ENCODE measurements at regions not wholly inside any gene's neighbourhood (a gene's known extent, or its start where the extent isn't known, plus 50 kb on each side); places are given as distances from the start of the nearest gene placed in this dataset.
"Not testable (repeated sequence)": the region's sequence is repeated elsewhere in the genome, so short reads cannot be mapped to it uniquely, and the experiment has no call there.

DNA sequence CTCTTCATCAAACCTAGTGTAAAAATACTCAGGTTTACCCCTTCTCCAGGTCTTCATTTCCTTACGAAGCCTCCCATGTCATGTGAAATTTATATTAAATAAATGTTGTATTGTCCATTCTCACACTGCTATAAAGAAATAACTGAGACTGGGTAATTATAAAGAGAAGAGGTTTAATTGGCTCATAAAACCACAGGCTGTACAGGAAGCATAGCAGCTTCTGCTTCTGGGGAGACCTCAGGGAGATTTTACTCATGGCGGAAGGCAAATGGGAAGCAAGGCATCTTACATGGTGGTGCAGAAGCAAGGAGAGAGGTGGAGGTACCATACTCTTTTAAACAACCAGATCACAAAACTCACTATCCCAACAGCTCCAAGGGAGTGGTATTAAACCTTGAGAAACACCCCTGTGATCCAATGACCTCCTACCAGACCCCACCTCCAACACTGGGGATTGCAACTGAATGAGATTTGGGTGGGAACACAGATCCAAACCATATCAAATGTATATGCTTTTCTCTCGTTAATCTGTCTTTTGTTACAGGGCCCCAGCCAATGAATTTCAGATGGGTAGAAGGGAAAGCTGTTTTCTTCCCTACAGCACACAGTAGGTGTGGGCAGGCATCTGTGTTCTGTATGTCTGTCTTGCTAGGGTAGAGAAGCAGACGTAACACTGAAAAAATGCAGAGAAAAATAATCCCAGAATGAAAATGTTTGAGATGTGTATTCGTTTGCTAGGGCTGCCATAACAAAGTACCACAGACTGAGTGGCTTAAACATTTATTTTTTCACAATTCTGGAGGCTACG lies 88.0 kb upstream of the BTN3A2 start:
- Histone ChIP-seq H3K4me3 (ENCODE audit: low read depth in 2 of 2, low read length in 2 of 2) (no peak overlapping the region), H3K36me3 (ENCODE audit: control insufficient read depth, insufficient read depth, low read length) (no peaks in the 10 kb centered on the region), H3K9me3 (ENCODE audit: control insufficient read depth, insufficient read depth, low read depth, low read length) (no peaks in the 10 kb centered on the region), H3K27ac (ENCODE audit: low read length) (no peak overlapping the region; the same call in 1 of the 2 replicates), H3K4me1 (ENCODE audit: control insufficient read depth, insufficient read depth, low read length) (peaks cover 7% of the 10 kb centered on the region), H3K27me3 (ENCODE audit: control insufficient read depth, insufficient read depth, low read length) (no peaks in the 10 kb centered on the region)
- DNase-seq (ENCODE audit: low read depth, low spot score) (no peak), ATAC-seq (no peak)
- ChIA-PET POLR2A (no interaction called here), CTCF (no interaction called here)
- intact Hi-C loops (cut with micrococcal nuclease; ENCODE audit: unreplicated experiment): no loop called here
- TF ChIP-seq, protein P1, sequence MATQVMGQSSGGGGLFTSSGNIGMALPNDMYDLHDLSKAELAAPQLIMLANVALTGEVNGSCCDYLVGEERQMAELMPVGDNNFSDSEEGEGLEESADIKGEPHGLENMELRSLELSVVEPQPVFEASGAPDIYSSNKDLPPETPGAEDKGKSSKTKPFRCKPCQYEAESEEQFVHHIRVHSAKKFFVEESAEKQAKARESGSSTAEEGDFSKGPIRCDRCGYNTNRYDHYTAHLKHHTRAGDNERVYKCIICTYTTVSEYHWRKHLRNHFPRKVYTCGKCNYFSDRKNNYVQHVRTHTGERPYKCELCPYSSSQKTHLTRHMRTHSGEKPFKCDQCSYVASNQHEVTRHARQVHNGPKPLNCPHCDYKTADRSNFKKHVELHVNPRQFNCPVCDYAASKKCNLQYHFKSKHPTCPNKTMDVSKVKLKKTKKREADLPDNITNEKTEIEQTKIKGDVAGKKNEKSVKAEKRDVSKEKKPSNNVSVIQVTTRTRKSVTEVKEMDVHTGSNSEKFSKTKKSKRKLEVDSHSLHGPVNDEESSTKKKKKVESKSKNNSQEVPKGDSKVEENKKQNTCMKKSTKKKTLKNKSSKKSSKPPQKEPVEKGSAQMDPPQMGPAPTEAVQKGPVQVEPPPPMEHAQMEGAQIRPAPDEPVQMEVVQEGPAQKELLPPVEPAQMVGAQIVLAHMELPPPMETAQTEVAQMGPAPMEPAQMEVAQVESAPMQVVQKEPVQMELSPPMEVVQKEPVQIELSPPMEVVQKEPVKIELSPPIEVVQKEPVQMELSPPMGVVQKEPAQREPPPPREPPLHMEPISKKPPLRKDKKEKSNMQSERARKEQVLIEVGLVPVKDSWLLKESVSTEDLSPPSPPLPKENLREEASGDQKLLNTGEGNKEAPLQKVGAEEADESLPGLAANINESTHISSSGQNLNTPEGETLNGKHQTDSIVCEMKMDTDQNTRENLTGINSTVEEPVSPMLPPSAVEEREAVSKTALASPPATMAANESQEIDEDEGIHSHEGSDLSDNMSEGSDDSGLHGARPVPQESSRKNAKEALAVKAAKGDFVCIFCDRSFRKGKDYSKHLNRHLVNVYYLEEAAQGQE (IDR thresholded peaks at IDR 0.05; ENCODE audit: insufficient read depth in 1 of 2, low read depth in 2 of 2, low read length in 1 of 2): no peak
- TF ChIP-seq SIN3A (IDR thresholded peaks at IDR 0.05; ENCODE audit: borderline replicate concordance, insufficient read depth, low read depth, low read length): no peak
- no peak for TF ChIP-seq TCF7L2 (IDR thresholded peaks at IDR 0.05; ENCODE audit: low read depth, low read length)
- TF ChIP-seq, protein P2, sequence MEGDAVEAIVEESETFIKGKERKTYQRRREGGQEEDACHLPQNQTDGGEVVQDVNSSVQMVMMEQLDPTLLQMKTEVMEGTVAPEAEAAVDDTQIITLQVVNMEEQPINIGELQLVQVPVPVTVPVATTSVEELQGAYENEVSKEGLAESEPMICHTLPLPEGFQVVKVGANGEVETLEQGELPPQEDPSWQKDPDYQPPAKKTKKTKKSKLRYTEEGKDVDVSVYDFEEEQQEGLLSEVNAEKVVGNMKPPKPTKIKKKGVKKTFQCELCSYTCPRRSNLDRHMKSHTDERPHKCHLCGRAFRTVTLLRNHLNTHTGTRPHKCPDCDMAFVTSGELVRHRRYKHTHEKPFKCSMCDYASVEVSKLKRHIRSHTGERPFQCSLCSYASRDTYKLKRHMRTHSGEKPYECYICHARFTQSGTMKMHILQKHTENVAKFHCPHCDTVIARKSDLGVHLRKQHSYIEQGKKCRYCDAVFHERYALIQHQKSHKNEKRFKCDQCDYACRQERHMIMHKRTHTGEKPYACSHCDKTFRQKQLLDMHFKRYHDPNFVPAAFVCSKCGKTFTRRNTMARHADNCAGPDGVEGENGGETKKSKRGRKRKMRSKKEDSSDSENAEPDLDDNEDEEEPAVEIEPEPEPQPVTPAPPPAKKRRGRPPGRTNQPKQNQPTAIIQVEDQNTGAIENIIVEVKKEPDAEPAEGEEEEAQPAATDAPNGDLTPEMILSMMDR (IDR thresholded peaks at IDR 0.05): no peak
- no peak for TF ChIP-seq POLR2AphosphoS5 (IDR thresholded peaks at IDR 0.05; ENCODE audit: low read depth, low read length)
- BruUV-seq (replicated peaks): no TSS peak
- in situ Hi-C loops (cut with HindIII; ENCODE audit: low pct_unique_long_range_greater_than_20kb, low sequenced_read_pairs): no loop called here

DNA sequence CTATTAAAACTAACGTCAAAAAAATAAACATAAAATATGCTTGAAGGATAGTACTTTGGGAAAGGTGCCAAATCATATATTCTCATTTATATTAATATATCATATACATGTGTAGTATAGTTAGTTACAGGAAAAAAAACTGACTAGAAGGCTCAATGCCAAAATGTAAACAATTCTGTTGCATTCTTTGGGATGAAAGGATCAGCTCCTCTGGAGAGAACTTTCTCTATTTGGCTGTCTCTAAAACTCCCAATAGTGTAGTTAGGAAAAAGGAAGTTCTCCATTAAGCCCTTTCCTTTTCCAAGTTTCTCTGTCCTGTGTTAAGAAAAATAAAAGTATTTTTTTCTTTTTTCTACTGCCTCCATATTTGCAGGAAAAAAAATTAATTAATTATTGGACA lies 86.5 kb upstream of the BTN3A2 start:
- in situ Hi-C loops (cut with HindIII; ENCODE audit: low pct_unique_long_range_greater_than_20kb, low sequenced_read_pairs): no loop called here
- ChIA-PET CTCF (no interaction called here), POLR2A (no interaction called here)
- no peaks in the 10 kb centered on the region for H3K27me3 ChIP-seq (ENCODE audit: control insufficient read depth, insufficient read depth, low read length)
- DNase-seq (ENCODE audit: low read depth, low spot score): no peak
- no peak overlapping the region for H3K4me3 ChIP-seq (ENCODE audit: low read depth in 2 of 2, low read length in 2 of 2)
- no peak for ATAC-seq
- no peaks in the 10 kb centered on the region for H3K36me3 ChIP-seq (ENCODE audit: control insufficient read depth, insufficient read depth, low read length)
- no peaks in the 10 kb centered on the region for H3K9me3 ChIP-seq (ENCODE audit: control insufficient read depth, insufficient read depth, low read depth, low read length)
- no peak for TF ChIP-seq SIN3A (IDR thresholded peaks at IDR 0.05; ENCODE audit: borderline replicate concordance, insufficient read depth, low read depth, low read length)
- no peak for TF ChIP-seq POLR2AphosphoS5 (IDR thresholded peaks at IDR 0.05; ENCODE audit: low read depth, low read length)
- TF ChIP-seq, protein P1 (IDR thresholded peaks at IDR 0.05; ENCODE audit: insufficient read depth in 1 of 2, low read depth in 2 of 2, low read length in 1 of 2): no peak
- TF ChIP-seq, protein P2 (IDR thresholded peaks at IDR 0.05): no peak
- BruUV-seq (replicated peaks): no TSS peak
- H3K4me1 ChIP-seq (ENCODE audit: control insufficient read depth, insufficient read depth, low read length): peaks cover 19% of the 10 kb centered on the region
- intact Hi-C loops (cut with micrococcal nuclease; ENCODE audit: unreplicated experiment): no loop called here
- no peak overlapping the region for H3K27ac ChIP-seq (ENCODE audit: low read length)

DNA sequence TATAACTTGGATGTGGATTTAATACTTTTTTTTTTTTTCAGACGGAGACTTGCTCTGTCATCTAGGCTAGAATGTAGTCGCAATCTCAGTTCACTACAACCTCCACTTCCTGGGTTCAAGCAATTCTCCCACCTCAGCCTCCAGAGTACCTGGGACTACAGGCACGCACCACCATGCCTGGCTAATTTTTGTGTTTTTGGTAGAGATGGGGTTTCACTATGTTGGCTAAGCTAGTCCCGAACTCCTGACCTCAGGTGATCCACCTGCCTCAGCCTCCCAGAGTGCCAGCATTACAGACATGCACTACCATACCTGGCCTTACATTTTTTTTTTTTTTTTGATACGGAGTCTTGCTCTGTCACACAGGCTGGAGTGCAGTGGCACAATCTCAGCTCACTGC lies 85.6 kb upstream of the BTN3A2 start:
- intact Hi-C loops (cut with micrococcal nuclease; ENCODE audit: unreplicated experiment); H3K27ac ChIP-seq (ENCODE audit: low read length); POLR2A ChIA-PET: not testable (repeated sequence)

More for the DNA sequence above, 85.6 kb upstream of the BTN3A2 start:
- in situ Hi-C loops (cut with HindIII; ENCODE audit: low pct_unique_long_range_greater_than_20kb, low sequenced_read_pairs); H3K9me3 ChIP-seq (ENCODE audit: control insufficient read depth, insufficient read depth, low read depth, low read length); ATAC-seq; H3K36me3 ChIP-seq (ENCODE audit: control insufficient read depth, insufficient read depth, low read length); DNase-seq (ENCODE audit: low read depth, low spot score); BruUV-seq (replicated peaks); H3K4me3 ChIP-seq (ENCODE audit: low read depth in 2 of 2, low read length in 2 of 2); H3K27me3 ChIP-seq (ENCODE audit: control insufficient read depth, insufficient read depth, low read length); CTCF ChIA-PET: not testable (repeated sequence)
- H3K4me1 ChIP-seq (ENCODE audit: control insufficient read depth, insufficient read depth, low read length): peaks cover 16% of the 10 kb centered on the region
